Sigmoid colon (tissue), 6 donors: ENCODE measurements at regions not wholly inside any gene's neighbourhood (a gene's known extent, or its start where the extent isn't known, plus 50 kb on each side); places are given as distances from the start of the nearest gene placed in this dataset.

Experiments
- DNase-seq: peaks from one replicate; pipeline ENCODE4 v3.0.0-alpha.2; 2019
- H3K27ac ChIP-seq, 4 donors: fragments of 200-600 bp; sonication (generic); one replicate each; pipeline ENCODE4 v1.5.1; 2016 to 2019; ENCODE audit warnings: mild to moderate bottlenecking in 1 of 4
- H3K27me3 ChIP-seq, 3 donors: fragments of 200-600 bp; sonication (generic); one replicate each; pipeline ENCODE4 v1.5.1; 2019; ENCODE audit warnings: mild to moderate bottlenecking in 1 of 3
- H3K36me3 ChIP-seq, 4 donors: fragments of 200-600 bp; sonication (generic); one replicate each; pipeline ENCODE4 v1.5.1; 2016 to 2019
- H3K4me1 ChIP-seq, 4 donors: fragments of 200-600 bp; sonication (generic); one replicate each; pipeline ENCODE4 v1.5.1; 2017 to 2019
- H3K4me3 ChIP-seq, 4 donors: fragments of 200-600 bp; sonication (generic); one replicate each; pipeline ENCODE4 v1.5.1; 2017 to 2019; ENCODE audit warnings: mild to moderate bottlenecking in 2 of 4, moderate library complexity in 1 of 4
- H3K9me3 ChIP-seq, 4 donors: fragments of 200-600 bp in 3 of 4; sonication (generic) in 3 of 4; one replicate each; pipeline versions ENCODE4 v1.5.1 to v1.6.1; 2013 to 2019
- CTCF ChIP-seq, 4 experiments: fragments of 450-650 bp in 3 of 4; fragments of 200-600 bp in 1 of 4; IDR thresholded peaks; one replicate each; pipeline ENCODE4 v1.5.1; 2016 to 2019; ENCODE audit warnings: antibody characterized with exemption in 4 of 4, mild to moderate bottlenecking in 3 of 4, moderate library complexity in 2 of 4
- EP300 ChIP-seq, 4 donors: sonication (generic); formaldehyde crosslinking; IDR thresholded peaks; one replicate each; pipeline ENCODE4 v1.6.1; 2017; ENCODE audit warnings: antibody characterized with exemption in 4 of 4
- POLR2A ChIP-seq, 2 donors: fragments of 450-650 bp; IDR thresholded peaks; one replicate each; pipeline ENCODE4 v1.6.1; 2016; ENCODE audit warnings: antibody characterized with exemption in 2 of 2, mild to moderate bottlenecking in 2 of 2, moderate library complexity in 2 of 2
- POLR2AphosphoS5 ChIP-seq, 4 donors: sonication (generic); formaldehyde crosslinking; IDR thresholded peaks; one replicate each; pipeline ENCODE4 v1.6.1; 2017; ENCODE audit warnings: antibody characterized with exemption in 4 of 4
- WGBS, 2 donors: extraction: QIAGEN DNeasy Blood & Tissue Kit; methylation state at CpG; one replicate each; pipeline ENCODE4 v1.1.7; 2013; 5-methylcytosine and 5-hydroxymethylcytosine counted together
- intact Hi-C: fragments of 100-400 bp; cut with DNase I; formaldehyde crosslinking; loops from one replicate; pipeline ENCODE4 v1.15.1; 2023
- donor health status: healthy with polysubstance abuse.
- donor health status: healthy.

DNA sequence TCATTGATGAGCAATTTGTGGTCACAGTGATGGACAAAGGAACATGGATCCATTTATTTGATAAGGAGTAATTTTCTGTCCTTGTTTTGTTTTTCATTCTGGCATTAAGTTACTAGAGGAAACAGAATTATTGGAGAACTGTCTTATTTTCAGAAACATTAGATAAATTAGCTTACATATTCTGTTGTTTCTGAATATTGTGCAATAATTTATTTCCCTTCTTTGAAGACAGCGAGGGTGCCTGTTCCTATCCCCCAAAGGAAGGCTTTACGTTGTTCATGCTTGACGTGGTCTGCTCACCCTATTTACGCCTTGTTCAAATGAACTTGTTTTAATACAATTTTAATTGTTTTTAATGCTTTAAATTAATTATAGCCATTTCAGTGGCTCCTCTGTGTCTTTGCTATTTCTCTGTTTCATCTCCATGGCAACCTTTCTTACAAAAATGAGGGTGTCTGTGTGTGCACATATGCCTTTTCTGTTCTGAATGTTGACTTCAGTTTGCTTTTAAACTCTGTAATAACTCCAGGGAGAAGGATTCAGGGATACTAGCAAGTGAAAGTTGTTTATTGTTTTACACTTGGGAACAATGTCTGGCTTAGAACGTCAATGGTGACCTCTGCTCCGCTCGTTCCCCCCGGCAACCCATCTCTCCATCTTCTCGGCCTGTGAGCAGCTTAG, 138.3 kb upstream of the PLET1 start:
- no peaks in the 10 kb centered on the region for H3K27me3 ChIP-seq
- no peak overlapping the region for H3K27ac ChIP-seq
- peaks cover 0 to 11% (median 7%) of the 10 kb centered on the region in 4 donors for H3K4me1 ChIP-seq
- H3K36me3 ChIP-seq = no peaks in the 10 kb centered on the region
- no peak overlapping the region for H3K4me3 ChIP-seq
- intact Hi-C loops = no loop called here
- no peak for TF ChIP-seq POLR2A (IDR thresholded peaks at IDR 0.05)
- no peak for TF ChIP-seq EP300 (IDR thresholded peaks at IDR 0.05)
- TF ChIP-seq CTCF (IDR thresholded peaks at IDR 0.05) = no peak
- no peak for TF ChIP-seq POLR2AphosphoS5 (IDR thresholded peaks at IDR 0.05)
- no peak for DNase-seq
- no peaks in the 10 kb centered on the region for H3K9me3 ChIP-seq
- 78 to 82% methylated on average over 9 of the region's 9 CpGs for WGBS, 2 donors

GRCh38 chr11:112400476-112401014, 139.9 kb upstream of the PLET1 start:
- TF ChIP-seq CTCF (IDR thresholded peaks at IDR 0.05) (no peak), POLR2A (IDR thresholded peaks at IDR 0.05) (no peak), EP300 (IDR thresholded peaks at IDR 0.05) (no peak), POLR2AphosphoS5 (IDR thresholded peaks at IDR 0.05) (no peak)
- DNase-seq = no peak
- Histone ChIP-seq H3K27ac (no peak overlapping the region), H3K9me3 (no peaks in the 10 kb centered on the region), H3K36me3 (no peaks in the 10 kb centered on the region), H3K27me3 (no peaks in the 10 kb centered on the region), H3K4me3 (no peak overlapping the region), H3K4me1 (no peaks in the 10 kb centered on the region)
- 75 to 82% methylated on average over 7 of the region's 7 CpGs for WGBS, 2 donors
- intact Hi-C loops = no loop called here

DNA sequence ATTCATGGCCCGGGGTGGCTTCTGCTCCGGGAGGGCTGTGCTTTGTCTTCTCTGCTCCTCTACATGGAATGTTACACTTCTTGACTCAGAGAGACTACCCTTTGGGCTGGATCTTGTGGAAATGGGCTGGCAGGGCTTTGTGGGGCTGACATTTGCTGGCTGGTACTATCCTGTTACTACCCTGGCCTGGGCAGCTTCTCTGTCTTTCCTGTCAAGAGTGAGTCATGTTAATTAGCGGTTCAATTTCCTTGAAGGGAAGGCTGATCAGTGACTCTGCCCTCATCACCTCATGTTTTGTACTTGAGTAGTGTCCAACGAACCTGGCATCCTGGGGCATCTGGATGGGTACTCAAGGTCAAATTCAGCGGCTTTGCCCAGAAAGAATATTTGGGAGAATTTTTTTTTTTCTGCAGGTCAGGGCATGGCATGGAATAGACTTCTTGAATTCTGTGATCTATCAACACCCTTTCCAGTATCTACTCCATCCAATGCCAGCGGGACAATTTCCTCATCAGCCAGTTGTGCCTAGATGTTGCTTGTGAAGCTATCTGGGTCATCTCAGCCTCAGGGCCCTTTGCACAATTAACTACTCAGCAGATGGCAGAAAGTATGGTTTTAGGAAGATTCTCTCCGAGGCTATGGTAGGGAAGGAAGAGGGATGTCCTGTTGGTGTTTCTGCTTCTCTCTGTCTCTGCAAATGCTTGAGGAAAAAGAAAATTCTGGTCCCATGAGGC, 140.5 kb upstream of the PLET1 start:
- no peak overlapping the region for H3K27ac ChIP-seq
- H3K27me3 ChIP-seq = no peaks in the 10 kb centered on the region
- H3K4me1 ChIP-seq = no peaks in the 10 kb centered on the region
- no peak overlapping the region for H3K4me3 ChIP-seq
- intact Hi-C loops = no loop called here
- no peaks in the 10 kb centered on the region for H3K9me3 ChIP-seq
- WGBS, 2 donors = 82 to 86% methylated on average over 7 of the region's 7 CpGs
- DNase-seq = no peak
- TF ChIP-seq EP300 (IDR thresholded peaks at IDR 0.05) = no peak
- TF ChIP-seq CTCF (IDR thresholded peaks at IDR 0.05) = no peak
- TF ChIP-seq POLR2AphosphoS5 (IDR thresholded peaks at IDR 0.05) = no peak
- TF ChIP-seq POLR2A (IDR thresholded peaks at IDR 0.05) = no peak
- H3K36me3 ChIP-seq = no peaks in the 10 kb centered on the region

- H3K27me3 ChIP-seq = no peaks in the 10 kb centered on the region
- 92 to 93% methylated on average over 5 of the region's 5 CpGs for WGBS, 2 donors
Measured at GRCh38 chr11:112403432-112403831, 142.8 kb upstream of the PLET1 start.

More at GRCh38 chr11:112403432-112403831, 142.8 kb upstream of the PLET1 start:
- no peak for DNase-seq
- no peak overlapping the region for H3K27ac ChIP-seq
- intact Hi-C loops = no loop called here
- no peaks in the 10 kb centered on the region for H3K4me1 ChIP-seq
- no peaks in the 10 kb centered on the region for H3K36me3 ChIP-seq
- no peak for TF ChIP-seq CTCF (IDR thresholded peaks at IDR 0.05)
- no peak for TF ChIP-seq EP300 (IDR thresholded peaks at IDR 0.05)
- no peak for TF ChIP-seq POLR2AphosphoS5 (IDR thresholded peaks at IDR 0.05)
- TF ChIP-seq POLR2A (IDR thresholded peaks at IDR 0.05) = no peak
- no peak overlapping the region for H3K4me3 ChIP-seq
- H3K9me3 ChIP-seq = no peaks in the 10 kb centered on the region
